ENCODE measurements at regions not wholly inside any gene's neighbourhood (a gene's known extent, or its start where the extent isn't known, plus 50 kb on each side); places are given as distances from the start of the nearest gene placed in this dataset.

DNA sequence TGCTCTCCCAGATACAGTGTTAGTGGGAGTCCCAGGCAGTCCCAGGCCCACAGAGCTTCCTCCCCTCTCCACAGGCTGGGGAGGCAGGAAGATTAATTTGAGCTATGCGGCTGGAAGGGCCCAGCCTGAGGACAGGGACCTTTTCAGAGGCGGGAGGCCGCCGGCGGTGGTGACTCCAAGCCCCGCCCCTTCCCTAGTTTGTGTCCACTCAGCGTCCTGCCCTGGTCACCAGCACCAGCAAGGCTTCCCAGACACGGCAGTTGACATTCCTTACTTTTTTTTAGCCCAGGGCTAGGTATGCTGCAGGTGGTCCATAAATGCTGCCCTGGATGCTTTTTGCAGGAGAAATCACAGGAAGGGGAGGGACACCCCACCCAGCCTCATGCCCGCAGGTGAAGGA is 67.7 kb upstream of the LRPAP1 start:
- no peak for TF ChIP-seq CTCF (IDR thresholded peaks at IDR 0.05)
- no peak for TF ChIP-seq CHD2 (IDR thresholded peaks at IDR 0.05; ENCODE audit: low read length, partially characterized antibody)
- TF ChIP-seq, protein P1, sequence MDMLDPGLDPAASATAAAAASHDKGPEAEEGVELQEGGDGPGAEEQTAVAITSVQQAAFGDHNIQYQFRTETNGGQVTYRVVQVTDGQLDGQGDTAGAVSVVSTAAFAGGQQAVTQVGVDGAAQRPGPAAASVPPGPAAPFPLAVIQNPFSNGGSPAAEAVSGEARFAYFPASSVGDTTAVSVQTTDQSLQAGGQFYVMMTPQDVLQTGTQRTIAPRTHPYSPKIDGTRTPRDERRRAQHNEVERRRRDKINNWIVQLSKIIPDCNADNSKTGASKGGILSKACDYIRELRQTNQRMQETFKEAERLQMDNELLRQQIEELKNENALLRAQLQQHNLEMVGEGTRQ (IDR thresholded peaks at IDR 0.05; ENCODE audit: borderline replicate concordance, low read depth, low read length), result no peak
- no peak for TF ChIP-seq POLR2AphosphoS5 (IDR thresholded peaks at IDR 0.05; ENCODE audit: low read depth, low read length)
- TF ChIP-seq TAF1 (IDR thresholded peaks at IDR 0.05; ENCODE audit: borderline replicate concordance, low read depth, low read length), result no peak
- TF ChIP-seq ZBTB33 (IDR thresholded peaks at IDR 0.05; ENCODE audit: borderline replicate concordance, low read depth), result no peak
- TF ChIP-seq ELF1 (IDR thresholded peaks at IDR 0.05), result no peak
- no peak for TF ChIP-seq EZH2phosphoT487 (IDR thresholded peaks at IDR 0.05; ENCODE audit: borderline replicate concordance, low read depth)
